HEK293 (cell line): ENCODE measurements at regions not wholly inside any gene's neighbourhood (a gene's known extent, or its start where the extent isn't known, plus 50 kb on each side); places are given as distances from the start of the nearest gene placed in this dataset.

Source experiments
- CTCF ChIA-PET: fragments of 350-600 bp; formaldehyde crosslinking; extraction: SDS; loops from one replicate; lab custom pipeline; 2021; ENCODE audit warnings: antibody characterized with exemption; lab: Yijun Ruan, JAX
- POLR2A ChIA-PET: fragments of 300-600 bp; formaldehyde crosslinking; extraction: SDS; loops from one replicate; lab custom pipeline; 2020; ENCODE audit warnings: antibody characterized with exemption, inconsistent platforms; lab: Yijun Ruan, JAX
- H3K27ac ChIP-seq: fragments of 200-500 bp; sonication (Bioruptor generic); 2 replicates; pipeline ENCODE4 v1.5.1; 2014; ENCODE audit warnings: low read depth, low read length, control low read depth, inconsistent platforms; ENCODE audit errors: extremely low read depth
- H3K36me3 ChIP-seq, 2 experiments: fragments of 200-500 bp in 1 of 2; sonication (Bioruptor generic) in 1 of 2; 1 replicate in 1 of 2; 2 replicates in 1 of 2; pipeline ENCODE4 v1.5.1; 2014 to 2017; ENCODE audit warnings: inconsistent platforms in 2 of 2, low read length in 2 of 2; ENCODE audit not compliant: control insufficient read depth in 2 of 2, insufficient read depth in 1 of 2
- H3K4me1 ChIP-seq: fragments of 200-500 bp; sonication (Bioruptor generic); 2 replicates; pipeline ENCODE4 v1.5.1; 2014; ENCODE audit warnings: mild to moderate bottlenecking, low read length, inconsistent platforms; ENCODE audit not compliant: control insufficient read depth, insufficient read depth
- H3K4me3 ChIP-seq: 2 replicates; pipeline ENCODE4 v1.5.1; 2011; ENCODE audit warnings: low read depth, mild to moderate bottlenecking, control low read depth, low read length, moderate library complexity
- H3K9me3 ChIP-seq: fragments of 200-500 bp; sonication (Bioruptor generic); 2 replicates; pipeline ENCODE4 v1.5.1; 2014; ENCODE audit warnings: low read depth, low read length, inconsistent platforms; ENCODE audit not compliant: control insufficient read depth, insufficient read depth
- IKZF3 ChIP-seq: fragments of 450-650 bp; IDR thresholded peaks from 2 replicates; pipeline ENCODE4 v1.5.0; 2018; ENCODE audit warnings: missing biosample characterization, mild to moderate bottlenecking, missing genetic modification characterization, moderate library complexity
- KLF1 ChIP-seq: fragments of 450-650 bp; formaldehyde crosslinking; IDR thresholded peaks from 2 replicates; pipeline ENCODE4 v1.5.1; 2016; ENCODE audit warnings: missing biosample characterization, missing genetic modification characterization
- KLF7 ChIP-seq: fragments of 450-650 bp; formaldehyde crosslinking; IDR thresholded peaks from 2 replicates; pipeline ENCODE4 v1.5.1; 2016; ENCODE audit warnings: missing biosample characterization, missing genetic modification characterization, borderline replicate concordance
- KLF8 ChIP-seq: fragments of 450-650 bp; formaldehyde crosslinking; IDR thresholded peaks from 2 replicates; pipeline ENCODE4 v1.5.1; 2016; ENCODE audit warnings: missing biosample characterization, missing genetic modification characterization
- SP3 ChIP-seq: fragments of 450-650 bp; formaldehyde crosslinking; IDR thresholded peaks from 2 replicates; pipeline ENCODE4 v1.5.1; 2016; ENCODE audit warnings: missing biosample characterization, missing genetic modification characterization
- ZFP37 ChIP-seq: fragments of 450-650 bp; formaldehyde crosslinking; IDR thresholded peaks from 2 replicates; pipeline ENCODE4 v1.5.1; 2016; ENCODE audit warnings: missing biosample characterization, missing genetic modification characterization
- ZNF112 ChIP-seq: fragments of 450-650 bp; formaldehyde crosslinking; IDR thresholded peaks from 2 replicates; pipeline ENCODE4 v1.5.0; 2017; ENCODE audit warnings: missing biosample characterization, missing genetic modification characterization
- ZNF155 ChIP-seq: fragments of 450-650 bp; formaldehyde crosslinking; IDR thresholded peaks from 2 replicates; pipeline ENCODE4 v1.5.1; 2016; ENCODE audit warnings: missing biosample characterization, missing genetic modification characterization
- ZNF184 ChIP-seq: fragments of 450-650 bp; IDR thresholded peaks from 2 replicates; pipeline ENCODE4 v1.5.1; 2018; ENCODE audit warnings: missing biosample characterization, mild to moderate bottlenecking, missing genetic modification characterization
- ZNF2 ChIP-seq: fragments of 450-650 bp; formaldehyde crosslinking; IDR thresholded peaks from 2 replicates; pipeline ENCODE4 v1.5.1; 2016; ENCODE audit warnings: missing biosample characterization, missing genetic modification characterization
- ZNF221 ChIP-seq: fragments of 450-650 bp; formaldehyde crosslinking; IDR thresholded peaks from 2 replicates; pipeline ENCODE4 v1.5.1; 2017; ENCODE audit warnings: missing biosample characterization, missing genetic modification characterization, borderline replicate concordance
- ZNF311 ChIP-seq: fragments of 450-650 bp; formaldehyde crosslinking; IDR thresholded peaks from 2 replicates; pipeline ENCODE4 v1.5.1; 2017; ENCODE audit warnings: missing biosample characterization, missing genetic modification characterization, borderline replicate concordance
- ZNF416 ChIP-seq: fragments of 450-650 bp; formaldehyde crosslinking; IDR thresholded peaks from 2 replicates; pipeline ENCODE4 v1.5.1; 2016; ENCODE audit warnings: missing biosample characterization, missing genetic modification characterization
- ZNF510 ChIP-seq: fragments of 450-650 bp; formaldehyde crosslinking; IDR thresholded peaks from 2 replicates; pipeline ENCODE4 v1.5.1; 2018; ENCODE audit warnings: mild to moderate bottlenecking, missing genetic modification characterization, missing biosample characterization; ENCODE audit not compliant: insufficient replicate concordance
- ZNF561 ChIP-seq: fragments of 450-650 bp; IDR thresholded peaks from 2 replicates; pipeline ENCODE4 v1.5.1; 2018; ENCODE audit warnings: missing biosample characterization, missing genetic modification characterization, borderline replicate concordance
- ZNF621 ChIP-seq: fragments of 450-650 bp; formaldehyde crosslinking; IDR thresholded peaks from 2 replicates; pipeline ENCODE4 v1.5.1; 2017; ENCODE audit warnings: missing biosample characterization, missing genetic modification characterization
- ZNF776 ChIP-seq: fragments of 450-650 bp; formaldehyde crosslinking; IDR thresholded peaks from 2 replicates; pipeline ENCODE4 v1.5.0; 2017; ENCODE audit warnings: missing biosample characterization, missing genetic modification characterization, borderline replicate concordance
- ZSCAN16 ChIP-seq: fragments of 450-650 bp; formaldehyde crosslinking; IDR thresholded peaks from 2 replicates; pipeline ENCODE4 v1.5.1; 2016; ENCODE audit warnings: missing biosample characterization, missing genetic modification characterization
- TF ChIP-seq, protein P1 (sequence below): fragments of 450-650 bp; formaldehyde crosslinking; IDR thresholded peaks from 2 replicates; pipeline ENCODE4 v1.5.1; 2016; ENCODE audit warnings: missing biosample characterization, missing genetic modification characterization
- TF ChIP-seq, protein P2 (sequence below): fragments of 450-650 bp; formaldehyde crosslinking; IDR thresholded peaks from 2 replicates; pipeline ENCODE4 v1.5.1; 2016; ENCODE audit warnings: missing biosample characterization, missing genetic modification characterization
- TF ChIP-seq, protein P3 (sequence below): fragments of 450-650 bp; formaldehyde crosslinking; IDR thresholded peaks from 2 replicates; pipeline ENCODE4 v1.5.1; 2016; ENCODE audit warnings: missing biosample characterization, missing genetic modification characterization
- TF ChIP-seq, protein P4 (sequence below): fragments of 450-650 bp; formaldehyde crosslinking; IDR thresholded peaks from 2 replicates; pipeline ENCODE4; 2016; ENCODE audit warnings: missing biosample characterization, missing genetic modification characterization
- TF ChIP-seq, protein P5 (sequence below): fragments of 450-650 bp; formaldehyde crosslinking; IDR thresholded peaks from 2 replicates; pipeline ENCODE4 v1.5.0; 2017; ENCODE audit warnings: missing biosample characterization, missing genetic modification characterization, borderline replicate concordance

DNA sequence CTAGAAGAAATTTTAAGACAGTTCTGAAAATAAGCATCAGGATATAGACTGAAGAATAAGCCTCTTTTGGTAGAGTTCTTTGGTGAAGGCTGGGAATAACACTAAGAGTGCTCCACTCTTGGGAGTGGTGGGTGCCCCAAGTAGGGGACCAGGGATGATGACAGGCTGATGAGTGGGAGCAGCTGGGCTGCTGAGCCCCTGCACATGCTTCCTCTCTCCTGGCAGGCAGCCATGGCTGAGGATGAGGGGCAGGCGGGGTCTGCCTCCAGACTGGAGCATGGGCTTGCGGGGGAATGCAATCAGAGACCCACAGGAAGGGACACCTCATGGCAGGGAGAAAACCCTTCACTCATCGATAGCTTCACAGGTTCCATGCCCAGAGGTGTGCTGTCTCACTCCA lies 72.6 kb upstream of the RORA start:
- Histone ChIP-seq H3K9me3 (no peaks in the 10 kb centered on the region), H3K4me3 (no peak overlapping the region), H3K36me3 (no peaks in the 10 kb centered on the region), H3K27ac (no peak overlapping the region), H3K4me1 (no peaks in the 10 kb centered on the region)
- ChIA-PET POLR2A (no interaction called here), CTCF (no interaction called here)
- TF ChIP-seq, protein P1, sequence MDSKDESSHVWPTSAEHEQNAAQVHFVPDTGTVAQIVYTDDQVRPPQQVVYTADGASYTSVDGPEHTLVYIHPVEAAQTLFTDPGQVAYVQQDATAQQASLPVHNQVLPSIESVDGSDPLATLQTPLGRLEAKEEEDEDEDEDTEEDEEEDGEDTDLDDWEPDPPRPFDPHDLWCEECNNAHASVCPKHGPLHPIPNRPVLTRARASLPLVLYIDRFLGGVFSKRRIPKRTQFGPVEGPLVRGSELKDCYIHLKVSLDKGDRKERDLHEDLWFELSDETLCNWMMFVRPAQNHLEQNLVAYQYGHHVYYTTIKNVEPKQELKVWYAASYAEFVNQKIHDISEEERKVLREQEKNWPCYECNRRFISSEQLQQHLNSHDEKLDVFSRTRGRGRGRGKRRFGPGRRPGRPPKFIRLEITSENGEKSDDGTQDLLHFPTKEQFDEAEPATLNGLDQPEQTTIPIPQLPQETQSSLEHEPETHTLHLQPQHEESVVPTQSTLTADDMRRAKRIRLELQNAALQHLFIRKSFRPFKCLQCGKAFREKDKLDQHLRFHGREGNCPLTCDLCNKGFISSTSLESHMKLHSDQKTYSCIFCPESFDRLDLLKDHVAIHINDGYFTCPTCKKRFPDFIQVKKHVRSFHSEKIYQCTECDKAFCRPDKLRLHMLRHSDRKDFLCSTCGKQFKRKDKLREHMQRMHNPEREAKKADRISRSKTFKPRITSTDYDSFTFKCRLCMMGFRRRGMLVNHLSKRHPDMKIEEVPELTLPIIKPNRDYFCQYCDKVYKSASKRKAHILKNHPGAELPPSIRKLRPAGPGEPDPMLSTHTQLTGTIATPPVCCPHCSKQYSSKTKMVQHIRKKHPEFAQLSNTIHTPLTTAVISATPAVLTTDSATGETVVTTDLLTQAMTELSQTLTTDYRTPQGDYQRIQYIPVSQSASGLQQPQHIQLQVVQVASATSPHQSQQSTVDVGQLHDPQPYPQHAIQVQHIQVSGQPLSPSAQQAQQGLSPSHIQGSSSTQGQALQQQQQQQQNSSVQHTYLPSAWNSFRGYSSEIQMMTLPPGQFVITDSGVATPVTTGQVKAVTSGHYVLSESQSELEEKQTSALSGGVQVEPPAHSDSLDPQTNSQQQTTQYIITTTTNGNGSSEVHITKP (tag by site-specific recombination) = no peak
- TF ChIP-seq ZNF311 (tag by site-specific recombination) = no peak
- TF ChIP-seq, protein P2, sequence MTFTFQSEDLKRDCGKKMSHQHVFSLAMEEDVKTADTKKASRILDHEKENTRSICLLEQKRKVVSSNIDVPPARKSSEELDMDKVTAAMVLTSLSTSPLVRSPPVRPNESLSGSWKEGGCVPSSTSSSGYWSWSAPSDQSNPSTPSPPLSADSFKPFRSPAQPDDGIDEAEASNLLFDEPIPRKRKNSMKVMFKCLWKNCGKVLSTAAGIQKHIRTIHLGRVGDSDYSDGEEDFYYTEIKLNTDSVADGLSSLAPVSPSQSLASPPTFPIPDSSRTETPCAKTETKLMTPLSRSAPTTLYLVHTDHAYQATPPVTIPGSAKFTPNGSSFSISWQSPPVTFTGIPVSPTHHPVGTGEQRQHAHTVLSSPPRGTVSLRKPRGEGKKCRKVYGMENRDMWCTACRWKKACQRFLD (tag by site-specific recombination) = no peak
- TF ChIP-seq ZSCAN16 = no peak
- TF ChIP-seq SP3 = no peak
- TF ChIP-seq KLF1 (tag by site-specific recombination) = no peak
- no peak for TF ChIP-seq KLF7 (tag by site-specific recombination)
- no peak for TF ChIP-seq ZFP37 (tag by site-specific recombination)

DNA sequence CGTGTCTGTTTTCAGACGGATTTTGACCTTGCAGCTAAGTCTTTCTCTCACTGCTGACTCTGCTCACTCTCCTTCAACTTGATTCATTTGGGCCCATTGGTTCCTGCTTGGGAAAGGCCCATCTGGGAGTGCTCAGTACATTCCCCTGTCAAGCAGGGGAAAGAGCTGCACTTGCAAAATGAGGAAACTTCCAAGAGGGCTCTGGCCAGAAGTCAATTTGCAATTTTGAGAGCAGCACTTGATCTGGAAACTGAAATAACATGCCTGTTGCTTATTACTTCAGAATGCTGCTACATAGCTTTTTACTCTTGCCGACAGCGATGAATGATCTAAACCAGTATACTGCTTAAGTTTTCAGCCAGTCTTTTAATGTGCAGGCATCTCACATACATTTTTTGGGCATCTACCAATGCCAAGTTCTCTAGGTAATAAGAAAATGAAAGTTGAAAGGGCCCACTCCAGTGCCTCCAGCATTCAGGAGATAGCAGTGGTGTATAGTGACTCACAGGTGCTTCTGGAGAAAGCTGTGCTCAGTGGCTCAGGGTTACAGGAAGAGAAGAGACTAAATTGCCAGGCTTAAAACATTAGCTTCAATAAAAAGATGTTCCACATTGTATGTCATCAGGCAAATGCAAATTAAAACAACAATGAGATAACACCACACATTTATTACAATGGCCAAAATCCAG lies 70.1 kb upstream of the RORA start:
- Histone ChIP-seq H3K9me3 (no peaks in the 10 kb centered on the region), H3K4me1 (no peaks in the 10 kb centered on the region), H3K36me3 (no peaks in the 10 kb centered on the region), H3K4me3 (no peak overlapping the region), H3K27ac (no peak overlapping the region)
- ChIA-PET POLR2A (no interaction called here), CTCF (no interaction called here)
- TF ChIP-seq ZNF2 (tag by site-specific recombination) = no peak
- no peak for TF ChIP-seq IKZF3
- no peak for TF ChIP-seq ZNF112 (tag by site-specific recombination)
- TF ChIP-seq ZNF155 (tag by site-specific recombination) = no peak
- TF ChIP-seq, protein P3, sequence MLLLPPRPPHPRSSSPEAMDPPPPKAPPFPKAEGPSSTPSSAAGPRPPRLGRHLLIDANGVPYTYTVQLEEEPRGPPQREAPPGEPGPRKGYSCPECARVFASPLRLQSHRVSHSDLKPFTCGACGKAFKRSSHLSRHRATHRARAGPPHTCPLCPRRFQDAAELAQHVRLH (tag by site-specific recombination) = no peak
- TF ChIP-seq, protein P4, sequence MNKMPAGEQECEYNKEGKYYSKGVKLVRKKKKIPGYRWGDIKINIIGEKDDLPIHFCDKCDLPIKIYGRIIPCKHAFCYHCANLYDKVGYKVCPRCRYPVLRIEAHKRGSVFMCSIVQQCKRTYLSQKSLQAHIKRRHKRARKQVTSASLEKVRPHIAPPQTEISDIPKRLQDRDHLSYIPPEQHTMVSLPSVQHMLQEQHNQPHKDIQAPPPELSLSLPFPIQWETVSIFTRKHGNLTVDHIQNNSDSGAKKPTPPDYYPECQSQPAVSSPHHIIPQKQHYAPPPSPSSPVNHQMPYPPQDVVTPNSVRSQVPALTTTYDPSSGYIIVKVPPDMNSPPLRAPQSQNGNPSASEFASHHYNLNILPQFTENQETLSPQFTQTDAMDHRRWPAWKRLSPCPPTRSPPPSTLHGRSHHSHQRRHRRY = no peak
- TF ChIP-seq ZNF416 (tag by site-specific recombination) = no peak
- no peak for TF ChIP-seq ZNF510
- no peak for TF ChIP-seq ZNF561 (tag by site-specific recombination)
- TF ChIP-seq, protein P5, sequence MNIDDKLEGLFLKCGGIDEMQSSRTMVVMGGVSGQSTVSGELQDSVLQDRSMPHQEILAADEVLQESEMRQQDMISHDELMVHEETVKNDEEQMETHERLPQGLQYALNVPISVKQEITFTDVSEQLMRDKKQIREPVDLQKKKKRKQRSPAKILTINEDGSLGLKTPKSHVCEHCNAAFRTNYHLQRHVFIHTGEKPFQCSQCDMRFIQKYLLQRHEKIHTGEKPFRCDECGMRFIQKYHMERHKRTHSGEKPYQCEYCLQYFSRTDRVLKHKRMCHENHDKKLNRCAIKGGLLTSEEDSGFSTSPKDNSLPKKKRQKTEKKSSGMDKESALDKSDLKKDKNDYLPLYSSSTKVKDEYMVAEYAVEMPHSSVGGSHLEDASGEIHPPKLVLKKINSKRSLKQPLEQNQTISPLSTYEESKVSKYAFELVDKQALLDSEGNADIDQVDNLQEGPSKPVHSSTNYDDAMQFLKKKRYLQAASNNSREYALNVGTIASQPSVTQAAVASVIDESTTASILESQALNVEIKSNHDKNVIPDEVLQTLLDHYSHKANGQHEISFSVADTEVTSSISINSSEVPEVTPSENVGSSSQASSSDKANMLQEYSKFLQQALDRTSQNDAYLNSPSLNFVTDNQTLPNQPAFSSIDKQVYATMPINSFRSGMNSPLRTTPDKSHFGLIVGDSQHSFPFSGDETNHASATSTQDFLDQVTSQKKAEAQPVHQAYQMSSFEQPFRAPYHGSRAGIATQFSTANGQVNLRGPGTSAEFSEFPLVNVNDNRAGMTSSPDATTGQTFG (tag by site-specific recombination) = no peak
- TF ChIP-seq ZNF184 = no peak
- TF ChIP-seq ZNF621 = no peak
- no peak for TF ChIP-seq KLF8 (tag by site-specific recombination)
- no peak for TF ChIP-seq ZNF221 (tag by site-specific recombination)
- TF ChIP-seq ZNF776 (tag by site-specific recombination) = no peak
